Lower leg skin (tissue), 4 donors: ENCODE measurements at regions not wholly inside any gene's neighbourhood (a gene's known extent, or its start where the extent isn't known, plus 50 kb on each side); places are given as distances from the start of the nearest gene placed in this dataset.
"Not testable (repeated sequence)": the region's sequence is repeated elsewhere in the genome, so short reads cannot be mapped to it uniquely, and the experiment has no call there.

Experiments
- DNase-seq, 2 donors: peaks; one replicate each; pipeline ENCODE4 v3.0.0-alpha.2; 2019; ENCODE audit warnings: low spot score in 2 of 2
- H3K4me3 ChIP-seq: fragments of 200-600 bp; sonication (generic); 2 replicates; pipeline ENCODE4 v1.5.1; 2017; ENCODE audit warnings: mild to moderate bottlenecking, low read depth; ENCODE audit not compliant: poor library complexity, severe bottlenecking
- POLR2A ChIP-seq, 2 donors: fragments of 450-650 bp; IDR thresholded peaks; one replicate each; pipeline ENCODE4 v1.6.1; 2016 to 2017; ENCODE audit warnings: antibody characterized with exemption in 2 of 2, mild to moderate bottlenecking in 1 of 2, moderate library complexity in 1 of 2
- WGBS, 2 donors: methylation state at CpG; one replicate each; pipeline ENCODE4 v1.1.5; 2018; 5-methylcytosine and 5-hydroxymethylcytosine counted together
- intact Hi-C: fragments of 100-400 bp; cut with DNase I; formaldehyde crosslinking; loops from one replicate; pipeline ENCODE4 v1.15.0; 2023; ENCODE audit warnings: low total_unique reads
- TF ChIP-seq, protein P1 (sequence below), 3 donors: fragments of 450-650 bp; IDR thresholded peaks; one replicate each; pipeline ENCODE4 v1.5.1; 2016; ENCODE audit warnings: antibody characterized with exemption in 3 of 3, mild to moderate bottlenecking in 3 of 3, moderate library complexity in 2 of 3

DNA sequence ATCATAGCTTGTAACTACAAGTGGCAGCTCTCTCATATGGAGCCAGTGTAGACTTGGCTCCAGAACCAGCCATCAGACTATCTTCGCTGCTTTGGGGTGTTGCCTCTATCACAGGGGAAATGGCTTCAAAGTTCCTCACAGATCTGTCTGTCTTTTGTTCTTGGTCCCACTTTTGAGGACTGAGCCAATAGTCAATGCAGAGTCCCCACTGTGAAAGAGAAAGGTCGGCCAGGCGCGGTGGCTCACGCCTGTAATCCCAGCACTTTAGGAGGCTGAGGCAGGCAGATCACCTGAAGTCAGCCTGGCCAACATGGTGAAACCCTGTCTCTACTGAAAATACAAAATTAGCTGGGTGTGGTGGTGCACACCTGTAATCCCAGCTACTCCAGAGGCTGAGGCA lies 86.9 kb upstream of the FZD7 start:
- intact Hi-C loops, H3K4me3 ChIP-seq: not testable (repeated sequence)
- 93 to 94% methylated on average over 5 of the region's 5 CpGs for whole genome bisulfite sequencing, 2 donors
- DNase-seq: peak in 1 of 2 donors; percentile 49

DNA sequence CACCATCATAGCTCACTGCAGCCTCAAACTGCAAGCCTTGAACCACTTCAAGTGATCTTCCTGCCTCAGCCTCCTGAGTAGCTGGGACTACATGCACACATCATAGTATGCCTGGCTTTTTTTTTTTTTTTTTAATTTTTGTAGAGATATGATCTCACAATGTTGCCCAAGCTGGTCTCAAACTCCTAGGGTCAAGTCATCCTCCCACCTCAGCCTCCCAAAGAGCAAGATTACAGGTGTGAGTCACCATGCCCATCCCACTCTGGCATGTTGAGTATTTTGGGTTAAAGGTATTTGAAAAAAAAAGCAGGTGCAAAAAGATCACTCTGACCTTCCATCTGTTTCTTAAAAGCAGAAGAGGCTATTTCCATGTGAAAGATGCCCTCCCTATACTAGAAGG lies 86.4 kb upstream of the FZD7 start:
- no peak for DNase-seq
- no peak overlapping the region for H3K4me3 ChIP-seq
- intact Hi-C loops: no loop called here
- no peak for TF ChIP-seq POLR2A (IDR thresholded peaks at IDR 0.05)
- TF ChIP-seq, protein P1, sequence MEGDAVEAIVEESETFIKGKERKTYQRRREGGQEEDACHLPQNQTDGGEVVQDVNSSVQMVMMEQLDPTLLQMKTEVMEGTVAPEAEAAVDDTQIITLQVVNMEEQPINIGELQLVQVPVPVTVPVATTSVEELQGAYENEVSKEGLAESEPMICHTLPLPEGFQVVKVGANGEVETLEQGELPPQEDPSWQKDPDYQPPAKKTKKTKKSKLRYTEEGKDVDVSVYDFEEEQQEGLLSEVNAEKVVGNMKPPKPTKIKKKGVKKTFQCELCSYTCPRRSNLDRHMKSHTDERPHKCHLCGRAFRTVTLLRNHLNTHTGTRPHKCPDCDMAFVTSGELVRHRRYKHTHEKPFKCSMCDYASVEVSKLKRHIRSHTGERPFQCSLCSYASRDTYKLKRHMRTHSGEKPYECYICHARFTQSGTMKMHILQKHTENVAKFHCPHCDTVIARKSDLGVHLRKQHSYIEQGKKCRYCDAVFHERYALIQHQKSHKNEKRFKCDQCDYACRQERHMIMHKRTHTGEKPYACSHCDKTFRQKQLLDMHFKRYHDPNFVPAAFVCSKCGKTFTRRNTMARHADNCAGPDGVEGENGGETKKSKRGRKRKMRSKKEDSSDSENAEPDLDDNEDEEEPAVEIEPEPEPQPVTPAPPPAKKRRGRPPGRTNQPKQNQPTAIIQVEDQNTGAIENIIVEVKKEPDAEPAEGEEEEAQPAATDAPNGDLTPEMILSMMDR (IDR thresholded peaks at IDR 0.05): no peak

DNA sequence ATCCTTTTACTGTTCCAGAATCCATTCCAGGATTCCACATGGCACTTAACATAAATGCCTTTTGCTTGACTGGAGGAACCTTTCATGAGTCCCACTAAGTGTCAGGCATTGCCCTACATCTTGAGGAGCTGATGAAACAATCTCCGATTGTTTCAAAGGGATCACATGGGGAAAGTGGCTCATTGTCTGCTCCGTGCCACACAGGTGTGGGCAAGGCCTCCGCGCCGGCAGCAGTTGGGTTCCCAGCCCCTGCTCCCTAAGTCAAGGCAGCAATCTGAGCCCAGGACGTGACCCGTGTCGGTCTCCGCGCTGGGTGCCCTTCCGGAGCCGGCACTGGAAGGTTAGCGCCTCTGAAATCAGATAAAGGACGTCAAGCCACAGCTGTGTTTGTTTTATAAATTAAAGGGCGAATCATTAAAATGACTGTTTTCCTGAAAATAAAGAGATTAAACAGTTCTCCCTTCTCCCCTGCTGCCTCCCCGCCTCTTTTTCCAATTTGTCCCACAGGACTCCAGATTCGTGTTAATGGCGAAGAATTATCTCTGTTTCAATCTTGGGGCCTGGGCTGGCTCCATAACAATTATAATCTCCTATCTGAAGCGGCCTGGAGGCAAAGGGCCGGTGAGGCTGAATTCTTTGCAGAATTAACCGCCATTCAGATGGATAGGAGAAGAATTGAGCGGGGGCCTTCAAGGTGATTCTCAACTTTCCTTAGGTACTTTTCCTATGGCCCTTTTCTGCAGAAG lies 84.3 kb upstream of the FZD7 start:
- TF ChIP-seq, protein P1 (IDR thresholded peaks at IDR 0.05): no peak
- WGBS, 2 donors: 79 to 81% methylated on average over 22 of the region's 22 CpGs
- H3K4me3 ChIP-seq: no peak overlapping the region
- intact Hi-C loops: no loop called here
- no peak for DNase-seq

DNA sequence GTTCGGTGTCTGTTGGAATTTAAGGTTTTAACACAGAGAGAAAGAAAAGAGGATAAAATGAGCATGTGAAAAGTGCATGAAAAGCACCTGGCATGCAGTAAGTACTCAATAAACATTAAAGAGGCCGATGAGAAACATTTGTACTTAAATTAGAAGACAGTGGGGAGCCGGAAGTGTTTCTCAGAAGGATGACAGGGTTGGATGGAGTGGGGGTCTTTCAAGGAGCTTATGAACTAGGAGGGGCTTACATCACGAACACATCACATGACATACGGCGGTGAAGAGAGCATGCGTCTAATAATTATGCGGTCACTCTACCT lies 83.8 kb upstream of the FZD7 start:
- intact Hi-C loops: no loop called here
- TF ChIP-seq POLR2A (IDR thresholded peaks at IDR 0.05): no peak
- TF ChIP-seq, protein P1 (IDR thresholded peaks at IDR 0.05): no peak
- DNase-seq: peak in 1 of 2 donors; percentile 43
- no peak overlapping the region for H3K4me3 ChIP-seq
- WGBS, 2 donors: 87 to 91% methylated on average over 8 of the region's 8 CpGs

DNA sequence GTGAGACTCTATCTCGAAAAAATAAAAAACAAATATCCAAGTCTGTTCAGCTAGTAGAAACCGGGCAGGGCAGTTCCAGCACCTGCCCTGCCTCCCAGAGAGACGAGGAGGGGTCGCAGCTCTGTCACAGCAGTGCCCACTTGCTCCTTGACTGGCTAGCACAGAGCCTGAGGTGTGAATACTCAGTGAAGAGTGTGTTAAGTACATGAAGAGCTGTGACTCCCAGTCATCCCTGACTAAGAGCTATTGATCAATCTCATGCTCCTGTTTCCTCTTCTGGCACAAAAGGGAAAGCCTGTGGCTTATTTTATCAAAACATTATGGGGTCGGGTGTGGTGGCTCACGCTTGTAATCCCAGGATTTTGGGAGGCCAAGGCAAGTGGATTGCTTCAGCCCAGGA lies 83.0 kb upstream of the FZD7 start:
- 78 to 82% methylated on average over 6 of the region's 6 CpGs for WGBS, 2 donors
- intact Hi-C loops: no loop called here
- DNase-seq: peak in 1 of 2 donors; percentile 49
- no peak for TF ChIP-seq POLR2A (IDR thresholded peaks at IDR 0.05)
- TF ChIP-seq, protein P1 (IDR thresholded peaks at IDR 0.05): no peak
- H3K4me3 ChIP-seq: no peak overlapping the region

DNA sequence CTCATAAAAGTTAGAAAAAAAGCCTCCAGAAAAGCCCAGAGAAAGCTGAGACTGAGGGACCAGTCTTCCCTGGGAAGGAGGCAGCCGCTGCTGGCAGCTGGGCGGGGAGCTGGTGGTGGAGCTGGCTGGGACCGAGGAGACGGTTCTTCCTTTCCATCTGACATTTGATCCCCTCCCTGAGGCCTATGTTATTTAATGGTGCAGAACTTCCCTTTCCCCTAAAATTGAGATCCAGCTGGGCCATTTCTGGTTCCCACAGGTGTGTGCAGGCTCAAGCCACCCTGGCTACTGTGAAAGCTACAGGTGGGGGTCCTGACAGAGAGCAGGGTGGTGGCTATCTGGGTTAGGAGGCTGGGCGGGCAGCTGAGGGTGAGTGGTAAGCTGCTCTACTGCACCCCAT lies 81.5 kb upstream of the FZD7 start:
- intact Hi-C loops: no loop called here
- DNase-seq: no peak
- H3K4me3 ChIP-seq: no peak overlapping the region
- TF ChIP-seq, protein P1 (IDR thresholded peaks at IDR 0.05): no peak
- no peak for TF ChIP-seq POLR2A (IDR thresholded peaks at IDR 0.05)
- 77 to 89% methylated on average over 5 of the region's 5 CpGs for WGBS, 2 donors
